Stimulated activated CD4-positive, alpha-beta T cell treated with anti-CD3 and anti-CD28 coated beads, TNF-alpha, amount 100 ng/mL, for 4 hours (primary cell): ENCODE measurements at regions not wholly inside any gene's neighbourhood (a gene's known extent, or its start where the extent isn't known, plus 50 kb on each side); places are given as distances from the start of the nearest gene placed in this dataset.

Experiments used
- DNase-seq, 3 experiments: peaks; one replicate each; pipeline ENCODE4 v3.0.0-alpha.2; 2020; ENCODE audit warnings: low read depth in 3 of 3

DNA sequence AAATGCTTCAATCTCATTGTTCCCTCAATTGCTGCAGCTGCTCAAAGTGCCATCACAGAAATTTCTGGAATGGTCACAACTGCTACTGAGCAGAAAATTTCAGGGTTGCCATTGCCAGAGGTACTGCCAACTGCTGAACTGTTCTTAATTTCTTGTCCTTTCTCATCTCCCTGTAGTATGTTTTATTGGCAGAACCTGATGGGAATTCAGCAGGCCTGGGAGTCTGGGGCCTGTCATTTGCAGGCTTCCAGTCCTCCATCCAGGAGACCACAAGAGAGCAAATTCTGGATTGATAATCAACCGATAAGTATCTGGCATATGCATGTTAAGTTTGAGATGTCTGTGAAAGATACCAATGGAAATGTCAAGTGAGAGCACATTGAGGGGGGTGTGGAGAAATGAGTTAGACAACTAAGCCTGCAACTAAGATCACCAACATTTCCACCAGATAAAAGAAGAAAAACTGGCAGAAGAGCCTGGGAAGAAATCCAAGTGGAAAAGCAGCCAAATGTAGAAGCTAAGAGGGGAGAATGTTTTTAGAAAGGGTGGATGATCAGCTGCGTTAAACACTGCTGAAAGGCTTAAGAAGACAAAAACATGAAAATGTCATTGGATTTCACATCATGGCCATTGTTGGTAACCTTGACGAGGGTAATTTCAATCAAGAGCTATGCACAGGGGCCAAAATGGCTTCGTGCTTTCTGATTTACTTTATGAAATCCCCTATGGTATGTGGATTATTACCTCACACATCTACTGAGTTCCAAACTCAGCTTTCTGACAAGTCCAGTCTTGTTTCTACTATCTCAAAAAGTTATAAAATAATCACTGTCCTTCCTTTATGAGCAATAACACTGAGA, 648.1 kb downstream of the PLPP3 start:
- no peak for DNase-seq

GRCh38 chr1:55929652-55930051, 649.7 kb downstream of the PLPP3 start:
- DNase-seq = no peak

GRCh38 chr1:55928576-55928975, 650.8 kb downstream of the PLPP3 start:
- no peak for DNase-seq

GRCh38 chr1:55927702-55928290, 651.6 kb downstream of the PLPP3 start:
- no peak for DNase-seq

- no peak for DNase-seq
Observed at GRCh38 chr1:55926906-55927471, 652.4 kb downstream of the PLPP3 start.

GRCh38 chr1:55916907-55917306, 662.5 kb downstream of the PLPP3 start:
- DNase-seq = no peak

GRCh38 chr1:55916481-55916880, 662.9 kb downstream of the PLPP3 start:
- DNase-seq = no peak

GRCh38 chr1:55913565-55913964, 665.8 kb downstream of the PLPP3 start:
- no peak for DNase-seq

DNA sequence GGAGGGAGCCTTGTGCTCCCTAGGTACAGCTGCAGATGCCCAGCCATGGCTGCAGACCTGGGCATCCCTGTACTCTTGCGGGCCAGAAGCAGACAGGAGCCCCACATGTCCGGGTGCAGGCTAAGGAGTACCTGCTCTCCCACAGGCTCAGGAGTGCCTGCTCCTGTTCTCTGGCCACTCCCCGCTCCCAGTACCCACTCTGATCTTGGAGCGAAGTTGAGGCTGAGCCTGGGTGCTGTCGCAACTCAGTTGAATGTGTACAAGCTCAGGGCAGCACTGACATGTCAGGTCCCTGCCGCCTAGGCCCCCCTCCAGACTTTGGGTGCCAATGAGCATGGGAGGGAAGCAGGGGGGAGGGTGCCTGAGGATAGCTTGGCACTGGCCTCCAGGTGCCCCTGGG, 666.9 kb downstream of the PLPP3 start:
- no peak for DNase-seq

- no peak for DNase-seq
Observed at GRCh38 chr1:55904541-55904940, 674.8 kb downstream of the PLPP3 start.

- DNase-seq = no peak
Observed at GRCh38 chr1:55898181-55898580, 681.2 kb downstream of the PLPP3 start.

- DNase-seq = no peak
Observed at GRCh38 chr1:55896210-55896609, 681.0 kb upstream of the USP24 start.

DNA sequence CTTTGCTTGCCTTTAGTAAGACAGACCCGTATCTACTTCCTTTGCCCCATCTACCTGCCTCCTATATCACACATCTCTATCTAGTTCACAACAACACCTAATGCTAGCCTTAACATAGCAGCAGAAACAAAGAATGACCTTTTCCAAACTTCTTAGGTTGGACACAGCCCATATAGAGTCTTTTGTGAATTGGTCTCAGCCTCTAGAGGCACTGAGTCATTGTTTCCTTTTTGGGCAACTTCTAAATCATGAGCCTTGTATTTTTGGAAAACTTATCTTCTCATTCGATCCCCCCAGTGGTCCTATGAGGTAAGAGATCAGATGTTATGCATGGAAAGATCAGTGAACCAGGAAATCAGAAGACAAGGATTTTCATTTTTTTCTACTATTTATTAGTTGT, 679.4 kb upstream of the USP24 start:
- DNase-seq = no peak

- DNase-seq = no peak
Observed at GRCh38 chr1:55893155-55893554, 678.0 kb upstream of the USP24 start.

GRCh38 chr1:55888685-55889317, 673.6 kb upstream of the USP24 start:
- no peak for DNase-seq

- DNase-seq = no peak
Observed at GRCh38 chr1:55886856-55887712, 671.9 kb upstream of the USP24 start.

DNA sequence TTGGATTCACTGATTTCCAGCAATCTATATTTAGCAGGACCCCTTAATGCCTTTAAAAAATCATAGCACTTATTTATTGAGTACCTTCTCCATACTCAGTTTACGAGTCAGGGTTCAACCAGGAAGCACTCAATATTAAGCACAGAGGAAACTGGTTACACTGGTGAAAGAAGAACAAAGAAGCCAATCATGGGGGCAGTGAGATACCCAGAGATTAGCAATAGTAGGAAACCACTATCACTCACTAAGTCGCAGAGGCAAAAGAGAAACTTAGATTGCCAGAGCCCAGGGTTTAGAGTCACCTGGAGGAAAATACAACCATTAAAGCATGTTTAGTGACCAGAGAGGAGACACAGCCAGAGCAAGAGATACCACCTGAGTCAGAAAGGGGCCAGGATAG, 670.5 kb upstream of the USP24 start:
- DNase-seq = no peak

- DNase-seq = no peak
Observed at GRCh38 chr1:55882931-55883330, 667.8 kb upstream of the USP24 start.

DNA sequence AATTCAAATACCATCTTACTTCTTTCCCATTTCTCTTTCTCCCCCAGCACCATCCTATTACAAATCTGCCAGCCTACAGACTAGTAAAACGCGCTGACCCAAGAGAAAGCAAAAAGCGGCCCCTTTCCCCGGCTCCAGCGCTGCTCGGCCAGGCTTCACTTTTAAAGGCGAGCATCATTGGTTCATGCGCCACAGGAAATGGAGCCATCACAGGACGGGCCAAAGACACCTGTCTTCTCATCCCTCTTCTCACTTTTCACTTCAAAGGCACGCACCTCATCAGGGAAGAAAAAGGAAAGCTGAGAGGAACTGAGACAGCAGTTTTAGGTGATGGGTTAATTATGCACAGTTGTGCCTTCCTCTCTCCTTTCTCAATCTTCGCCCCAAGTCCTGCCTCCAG, 664.2 kb upstream of the USP24 start:
- no peak for DNase-seq

DNA sequence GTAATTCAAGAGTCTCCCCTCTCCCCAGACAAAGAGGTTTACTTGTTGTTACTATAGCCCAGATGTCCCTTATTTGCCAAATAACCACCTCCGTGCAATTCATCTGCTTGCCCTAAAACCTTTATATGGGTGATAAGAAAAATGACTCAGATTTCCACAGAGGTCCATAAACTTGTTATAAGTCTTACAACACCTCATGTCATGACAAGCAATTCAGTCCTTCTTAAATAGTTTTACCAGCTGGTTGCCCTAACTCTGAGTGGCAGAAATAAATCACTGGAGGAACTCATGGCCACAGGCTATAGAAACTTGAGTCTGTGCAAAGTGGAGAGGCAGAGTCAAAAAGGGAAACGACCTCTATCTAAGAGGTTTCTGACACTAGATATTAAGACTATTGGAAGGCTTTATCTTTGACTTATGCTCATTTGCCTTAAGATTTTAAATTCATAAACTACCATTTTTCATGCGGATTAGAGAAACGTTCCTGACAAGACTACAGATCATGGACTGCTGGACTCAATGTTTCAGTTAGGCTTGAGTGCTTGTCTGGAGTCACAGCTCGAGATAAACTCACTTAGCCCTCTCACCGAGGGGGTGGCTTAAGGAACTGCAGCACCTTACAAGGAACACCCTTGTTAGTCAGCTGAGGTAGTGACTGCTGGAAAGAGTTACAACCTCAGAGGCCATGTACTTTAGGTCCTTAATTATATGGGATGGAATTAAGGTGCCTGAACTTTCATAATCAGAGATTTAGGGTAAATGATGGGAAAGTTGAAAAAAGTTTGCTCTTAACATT, 662.5 kb upstream of the USP24 start:
- DNase-seq = no peak
